ENCODE measurements at regions not wholly inside any gene's neighbourhood (a gene's known extent, or its start where the extent isn't known, plus 50 kb on each side); places are given as distances from the start of the nearest gene placed in this dataset.

- no peak for DNase-seq (ENCODE audit: low spot score)
Measured at GRCh38 chr10:36452851-36453250, 672.5 kb upstream of the ANKRD30A start.

GRCh38 chr10:36451391-36451970 lies 673.9 kb upstream of the ANKRD30A start:
- no peak for DNase-seq (ENCODE audit: low spot score)
- no peak for TF ChIP-seq CTCF (conservative IDR thresholded peaks at IDR 0.05; ENCODE audit: low read depth)
- POLR2A ChIA-PET (ENCODE audit: low non-redundant PET), result no interaction called here
- CTCF ChIA-PET, result no interaction called here
- no peak overlapping the region for H3K27ac ChIP-seq

More at GRCh38 chr10:36452851-36453250, 672.5 kb upstream of the ANKRD30A start:
- no peak overlapping the region for H3K27ac ChIP-seq
- CTCF ChIA-PET, result interaction anchor here (0.6 kb wide), 2 partner anchors 11 to 1656 kb away, joined by 3 read pairs; no protein-coding TSS in a partner anchor
- POLR2A ChIA-PET (ENCODE audit: low non-redundant PET), result no interaction called here
- TF ChIP-seq CTCF (conservative IDR thresholded peaks at IDR 0.05; ENCODE audit: low read depth), result no peak

GRCh38 chr10:36450380-36450779 lies 675.0 kb upstream of the ANKRD30A start:
- TF ChIP-seq CTCF (conservative IDR thresholded peaks at IDR 0.05; ENCODE audit: low read depth), result no peak
- no peak overlapping the region for H3K27ac ChIP-seq
- POLR2A ChIA-PET (ENCODE audit: low non-redundant PET), result no interaction called here
- CTCF ChIA-PET, result interaction anchor here (0.6 kb wide), 1 partner anchor 525 kb away, joined by 3 read pairs; no protein-coding TSS in a partner anchor
- no peak for DNase-seq (ENCODE audit: low spot score)

GRCh38 chr10:36448760-36449691 lies 676.4 kb upstream of the ANKRD30A start:
- DNase-seq (ENCODE audit: low spot score), result no peak
- no peak overlapping the region for H3K27ac ChIP-seq
- POLR2A ChIA-PET (ENCODE audit: low non-redundant PET), result no interaction called here
- CTCF ChIA-PET, result no interaction called here
- no peak for TF ChIP-seq CTCF (conservative IDR thresholded peaks at IDR 0.05; ENCODE audit: low read depth)

- TF ChIP-seq CTCF (conservative IDR thresholded peaks at IDR 0.05; ENCODE audit: low read depth), result no peak
- no peak overlapping the region for H3K27ac ChIP-seq
- ChIA-PET CTCF (no interaction called here), POLR2A (ENCODE audit: low non-redundant PET) (no interaction called here)
- peak; percentile 26 for DNase-seq (ENCODE audit: low spot score)
Measured at GRCh38 chr10:36446881-36447280, 678.5 kb upstream of the ANKRD30A start.

GRCh38 chr10:36443233-36443632 lies 682.2 kb upstream of the ANKRD30A start:
- no peak for TF ChIP-seq CTCF (conservative IDR thresholded peaks at IDR 0.05; ENCODE audit: low read depth)
- CTCF ChIA-PET, result no interaction called here

More at GRCh38 chr10:36443233-36443632, 682.2 kb upstream of the ANKRD30A start:
- H3K27ac ChIP-seq, result no peak overlapping the region
- DNase-seq (ENCODE audit: low spot score), result no peak
- POLR2A ChIA-PET (ENCODE audit: low non-redundant PET), result no interaction called here

Measured in RWPE1 (cell line).